ENCODE measurements at regions not wholly inside any gene's neighbourhood (a gene's known extent, or its start where the extent isn't known, plus 50 kb on each side); places are given as distances from the start of the nearest gene placed in this dataset.

GRCh38 chr16:16988963-16989362, 481.8 kb downstream of the XYLT1 start:
- H2AFZ ChIP-seq (replicated peaks; ENCODE audit: low read length, poor library complexity), result no peak overlapping the region
- no peak overlapping the region for H3K14ac ChIP-seq (replicated peaks; ENCODE audit: low read depth, low read length)
- no peaks in the 10 kb centered on the region for H4K20me1 ChIP-seq (ENCODE audit: insufficient read depth, low read length)
- H3K9me1 ChIP-seq (ENCODE audit: insufficient read depth, low read length), result no peaks in the 10 kb centered on the region
- H2AK5ac ChIP-seq (ENCODE audit: low read depth, low read length), result no peak overlapping the region
- H3K9ac ChIP-seq (ENCODE audit: low read depth, low read length), result no peak overlapping the region
- TF ChIP-seq NFE2L2 (IDR thresholded peaks at IDR 0.05; ENCODE audit: low read depth, low read length) (no peak), CEBPB (IDR thresholded peaks at IDR 0.05; ENCODE audit: low read depth, low read length) (no peak), FOS (IDR thresholded peaks at IDR 0.05; ENCODE audit: low read depth, low read length) (no peak), ELK1 (IDR thresholded peaks at IDR 0.05; ENCODE audit: borderline replicate concordance, low read depth, low read length) (no peak), RCOR1 (IDR thresholded peaks at IDR 0.05; ENCODE audit: insufficient replicate concordance, low read length) (no peak), BHLHE40 (IDR thresholded peaks at IDR 0.05; ENCODE audit: low read depth, low read length) (no peak), CHD1 (IDR thresholded peaks at IDR 0.05; ENCODE audit: low read depth, low read length) (no peak), POLR2A (IDR thresholded peaks at IDR 0.05; ENCODE audit: low read depth, low read length) (no peak), MAZ (IDR thresholded peaks at IDR 0.05; ENCODE audit: borderline replicate concordance, low read depth, low read length) (no peak), USF2 (IDR thresholded peaks at IDR 0.05; ENCODE audit: low read depth, low read length) (no peak), RFX5 (IDR thresholded peaks at IDR 0.05; ENCODE audit: low read depth, low read length) (no peak), RAD21 (IDR thresholded peaks at IDR 0.05; ENCODE audit: low read length) (no peak), MXI1 (IDR thresholded peaks at IDR 0.05; ENCODE audit: borderline replicate concordance, low read depth, low read length) (no peak), CTCF (conservative IDR thresholded peaks at IDR 0.05; ENCODE audit: low read depth, low read length) (no peak), MAFK (IDR thresholded peaks at IDR 0.05; ENCODE audit: low read depth, low read length) (no peak), SMC3 (IDR thresholded peaks at IDR 0.05; ENCODE audit: low read depth, low read length) (no peak)
- H3K4me2 ChIP-seq (ENCODE audit: low read depth, low read length), result no peak overlapping the region
- dilution Hi-C loops (cut with HindIII; ENCODE audit: low sequenced_read_pairs, unreplicated experiment), result no loop called here
- no peaks in the 10 kb centered on the region for H3K79me1 ChIP-seq (ENCODE audit: low read depth in 1 of 2, low read length in 2 of 2)
- no peak overlapping the region for H3K27ac ChIP-seq (ENCODE audit: insufficient read depth, low read length)
- H4K91ac ChIP-seq (ENCODE audit: insufficient read depth, low read depth, low read length), result no peak overlapping the region
- H2BK5ac ChIP-seq (ENCODE audit: low read depth, low read length, poor library complexity, severe bottlenecking), result no peak overlapping the region
- no peak for ATAC-seq (ENCODE audit: low read depth)
- no TSS peak for BruUV-seq (replicated peaks)
- no peak overlapping the region for H3K56ac ChIP-seq (ENCODE audit: extremely low read depth, insufficient read depth, low read length)
- H3K18ac ChIP-seq (ENCODE audit: low read depth, low read length), result no peak overlapping the region
- in situ Hi-C loops (cut with MboI; ENCODE audit: low sequenced_read_pairs), result no loop called here
- WGBS, 2 experiments (ENCODE audit: extremely low coverage in 2 of 2, insufficient read length in 1 of 2), result 40% methylated on average over 1 of the region's 3 CpGs; no CpG with 5 or more reads in 1 of the 2 experiments
- H2BK15ac ChIP-seq (ENCODE audit: low read depth, low read length), result no peak overlapping the region
- no peak overlapping the region for H2BK20ac ChIP-seq (ENCODE audit: low read depth, low read length)
- H3K4ac ChIP-seq (ENCODE audit: low read depth, low read length), result no peak overlapping the region
- no peak overlapping the region for H2AK9ac ChIP-seq (replicated peaks; ENCODE audit: low read depth, low read length, poor library complexity)
- ChIA-PET POLR2A (ENCODE audit: unreplicated experiment) (no interaction called here), CTCF (no interaction called here)
- intact Hi-C loops (cut with micrococcal nuclease), result no loop called here
- no peak overlapping the region for H4K8ac ChIP-seq (ENCODE audit: low read depth in 2 of 2, low read length in 2 of 2)
- H3K4me3 ChIP-seq (ENCODE audit: insufficient read depth, low read depth, low read length), result no peak overlapping the region
- H4K5ac ChIP-seq (ENCODE audit: low read depth, low read length), result no peak overlapping the region
- no peaks in the 10 kb centered on the region for H3K4me1 ChIP-seq (ENCODE audit: control insufficient read depth, insufficient read depth, low read length)
- no peaks in the 10 kb centered on the region for H3K27me3 ChIP-seq (ENCODE audit: control insufficient read depth, insufficient read depth, low read length)
- no peak overlapping the region for H2BK120ac ChIP-seq (ENCODE audit: low read depth, low read length)
- peaks cover 12% of the 10 kb centered on the region for H3K9me3 ChIP-seq (ENCODE audit: control insufficient read depth, insufficient read depth, low read length)
- no peak for DNase-seq
- no peak overlapping the region for H3K23ac ChIP-seq (ENCODE audit: low read depth, low read length)
- no peaks in the 10 kb centered on the region for H3K36me3 ChIP-seq (ENCODE audit: control insufficient read depth, insufficient read depth, low read length)
